Brain microvascular endothelial cell (primary cell): ENCODE measurements at regions not wholly inside any gene's neighbourhood (a gene's known extent, or its start where the extent isn't known, plus 50 kb on each side); places are given as distances from the start of the nearest gene placed in this dataset.

Experiments
- DNase-seq: peaks from one replicate; pipeline ENCODE4 v3.0.0-alpha.2; 2020
- H3K27ac ChIP-seq: fragments of 250-450 bp; sonication (Bioruptor Pico); 2 replicates; pipeline ENCODE4 v1.5.1; 2020; ENCODE audit warnings: mild to moderate bottlenecking, moderate library complexity
- H3K27me3 ChIP-seq: fragments of 250-450 bp; sonication (Bioruptor Pico); replicated peaks from 2 replicates; pipeline ENCODE4 v1.5.1; 2020; ENCODE audit warnings: mild to moderate bottlenecking
- H3K36me3 ChIP-seq: fragments of 250-450 bp; sonication (Bioruptor Pico); replicated peaks from 2 replicates; pipeline ENCODE4 v1.5.1; 2020; ENCODE audit warnings: mild to moderate bottlenecking
- H3K4me3 ChIP-seq: 2 replicates; pipeline ENCODE4 v1.5.1; 2011; ENCODE audit warnings: low read depth, mild to moderate bottlenecking, control low read depth, low read length, moderate library complexity
- in situ Hi-C: cut with HindIII; loops from 2 replicates; pipeline ENCODE4 v1.10.0; 2017; ENCODE audit warnings: low sequenced_read_pairs, low pct_ligation_motif_present
- TF ChIP-seq, protein P1 (sequence below): IDR thresholded peaks from 2 replicates; pipeline ENCODE4 v1.5.1; 2011; ENCODE audit warnings: low read depth, mild to moderate bottlenecking, moderate library complexity, low read length, control low read depth, inconsistent platforms; ENCODE audit errors: missing control alignments

DNA sequence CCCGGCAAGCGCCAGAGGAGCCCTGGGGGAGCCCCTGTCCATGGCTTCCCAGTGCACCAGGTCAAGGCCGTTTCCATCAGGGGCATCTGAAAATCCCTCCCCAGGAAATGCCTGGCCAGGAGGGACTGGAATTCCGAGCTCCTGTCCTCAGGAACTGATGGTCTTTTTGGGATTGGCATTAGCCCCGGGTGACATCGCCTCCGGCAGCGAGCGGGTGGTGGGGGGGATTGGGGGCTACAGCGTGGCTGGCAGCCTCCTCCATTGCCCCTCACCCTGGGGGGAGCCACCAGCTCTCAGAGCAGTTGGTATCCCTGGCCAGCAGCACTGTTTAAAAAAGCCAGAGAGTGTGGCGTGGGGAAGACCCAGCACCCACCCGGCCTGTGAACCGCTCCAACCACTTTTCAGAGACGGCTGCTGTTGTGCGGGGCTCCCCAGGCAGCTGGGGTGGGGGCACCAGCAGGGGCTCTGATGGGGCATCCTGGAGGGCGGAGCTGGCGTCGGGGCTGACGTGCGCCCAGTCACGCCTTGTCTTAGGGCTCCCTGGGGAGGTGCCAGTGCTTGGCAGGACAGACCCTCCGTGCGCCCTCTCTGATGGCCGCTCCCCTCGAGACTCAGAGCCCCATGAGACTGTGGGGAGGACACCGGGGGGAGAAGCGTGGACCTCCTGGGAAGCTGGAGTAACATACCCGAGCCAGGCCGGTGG lies 62.9 kb upstream of the TTC34 start:
- H3K4me3 ChIP-seq: no peak overlapping the region
- H3K27ac ChIP-seq: no peak overlapping the region
- H3K27me3 ChIP-seq: no peaks in the 10 kb centered on the region
- no peaks in the 10 kb centered on the region for H3K36me3 ChIP-seq
- TF ChIP-seq, protein P1, sequence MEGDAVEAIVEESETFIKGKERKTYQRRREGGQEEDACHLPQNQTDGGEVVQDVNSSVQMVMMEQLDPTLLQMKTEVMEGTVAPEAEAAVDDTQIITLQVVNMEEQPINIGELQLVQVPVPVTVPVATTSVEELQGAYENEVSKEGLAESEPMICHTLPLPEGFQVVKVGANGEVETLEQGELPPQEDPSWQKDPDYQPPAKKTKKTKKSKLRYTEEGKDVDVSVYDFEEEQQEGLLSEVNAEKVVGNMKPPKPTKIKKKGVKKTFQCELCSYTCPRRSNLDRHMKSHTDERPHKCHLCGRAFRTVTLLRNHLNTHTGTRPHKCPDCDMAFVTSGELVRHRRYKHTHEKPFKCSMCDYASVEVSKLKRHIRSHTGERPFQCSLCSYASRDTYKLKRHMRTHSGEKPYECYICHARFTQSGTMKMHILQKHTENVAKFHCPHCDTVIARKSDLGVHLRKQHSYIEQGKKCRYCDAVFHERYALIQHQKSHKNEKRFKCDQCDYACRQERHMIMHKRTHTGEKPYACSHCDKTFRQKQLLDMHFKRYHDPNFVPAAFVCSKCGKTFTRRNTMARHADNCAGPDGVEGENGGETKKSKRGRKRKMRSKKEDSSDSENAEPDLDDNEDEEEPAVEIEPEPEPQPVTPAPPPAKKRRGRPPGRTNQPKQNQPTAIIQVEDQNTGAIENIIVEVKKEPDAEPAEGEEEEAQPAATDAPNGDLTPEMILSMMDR: no peak
- in situ Hi-C loops: no loop called here
- no peak for DNase-seq

DNA sequence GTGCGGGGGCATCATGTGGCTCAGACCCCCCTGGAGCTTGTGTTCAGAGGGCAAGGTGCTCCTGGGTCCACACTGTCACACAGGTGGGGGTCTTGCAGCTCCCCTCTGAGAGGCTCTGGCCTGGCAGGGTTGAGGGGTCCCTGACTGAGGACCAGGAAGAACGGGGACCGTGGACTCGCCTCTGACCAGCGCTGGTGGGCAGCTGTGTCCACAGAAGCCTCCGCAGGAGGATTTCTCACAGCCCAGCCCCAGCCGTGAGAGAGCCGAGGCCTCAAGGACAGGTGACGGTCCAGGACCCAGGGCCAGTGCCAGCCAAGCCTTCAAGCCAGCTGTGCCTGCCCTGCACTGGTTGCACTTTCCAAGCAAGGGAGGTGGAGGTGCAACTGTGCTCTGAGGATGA lies 63.5 kb upstream of the TTC34 start:
- DNase-seq: no peak
- H3K27ac ChIP-seq: no peak overlapping the region
- no peaks in the 10 kb centered on the region for H3K36me3 ChIP-seq
- no peak overlapping the region for H3K4me3 ChIP-seq
- TF ChIP-seq, protein P1: no peak
- no peaks in the 10 kb centered on the region for H3K27me3 ChIP-seq
- in situ Hi-C loops: no loop called here

DNA sequence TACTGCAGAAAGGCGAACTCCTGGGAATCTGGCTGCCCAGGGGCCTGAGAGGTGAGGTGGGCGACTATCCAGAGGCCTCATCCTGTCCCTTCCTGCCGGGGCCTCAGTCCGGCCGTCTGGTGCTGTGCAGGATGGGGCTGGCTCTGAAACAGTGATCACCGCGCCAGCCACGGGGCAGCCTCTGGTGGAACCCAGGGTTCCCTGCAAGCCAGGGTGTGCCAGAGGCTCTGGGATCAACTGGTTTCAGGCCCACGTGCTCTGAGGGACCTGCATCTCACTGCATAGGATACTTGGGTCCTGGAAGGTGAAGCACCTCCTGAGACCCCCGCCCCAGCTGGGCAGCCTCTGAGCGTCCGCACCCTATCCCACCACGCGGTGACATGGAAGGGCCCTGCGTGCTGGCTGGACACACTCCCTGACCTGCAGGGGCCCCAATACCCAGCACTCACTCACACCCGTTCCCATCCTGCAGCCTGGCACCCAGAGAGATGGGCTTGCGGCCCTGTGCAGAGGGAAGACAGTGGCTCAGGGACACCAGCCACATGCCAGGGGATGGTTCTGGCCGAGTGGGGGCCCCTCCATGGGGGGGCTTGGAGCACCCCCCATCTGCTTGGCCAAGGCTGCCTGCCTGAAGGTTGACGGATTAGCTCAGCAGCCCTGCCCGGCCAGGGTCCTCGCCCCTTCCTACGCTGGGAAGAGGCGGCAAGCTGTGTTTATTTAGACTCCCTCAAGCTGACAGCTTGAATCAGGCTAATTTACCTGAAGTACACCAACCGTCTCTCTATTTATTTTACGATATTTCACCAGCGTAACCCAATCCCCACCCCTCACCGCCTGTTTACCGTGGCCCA lies 64.3 kb upstream of the TTC34 start:
- no peak overlapping the region for H3K27ac ChIP-seq
- no peak overlapping the region for H3K4me3 ChIP-seq
- no peak for DNase-seq
- no peaks in the 10 kb centered on the region for H3K36me3 ChIP-seq
- H3K27me3 ChIP-seq: no peaks in the 10 kb centered on the region
- TF ChIP-seq, protein P1: no peak
- in situ Hi-C loops: no loop called here

DNA sequence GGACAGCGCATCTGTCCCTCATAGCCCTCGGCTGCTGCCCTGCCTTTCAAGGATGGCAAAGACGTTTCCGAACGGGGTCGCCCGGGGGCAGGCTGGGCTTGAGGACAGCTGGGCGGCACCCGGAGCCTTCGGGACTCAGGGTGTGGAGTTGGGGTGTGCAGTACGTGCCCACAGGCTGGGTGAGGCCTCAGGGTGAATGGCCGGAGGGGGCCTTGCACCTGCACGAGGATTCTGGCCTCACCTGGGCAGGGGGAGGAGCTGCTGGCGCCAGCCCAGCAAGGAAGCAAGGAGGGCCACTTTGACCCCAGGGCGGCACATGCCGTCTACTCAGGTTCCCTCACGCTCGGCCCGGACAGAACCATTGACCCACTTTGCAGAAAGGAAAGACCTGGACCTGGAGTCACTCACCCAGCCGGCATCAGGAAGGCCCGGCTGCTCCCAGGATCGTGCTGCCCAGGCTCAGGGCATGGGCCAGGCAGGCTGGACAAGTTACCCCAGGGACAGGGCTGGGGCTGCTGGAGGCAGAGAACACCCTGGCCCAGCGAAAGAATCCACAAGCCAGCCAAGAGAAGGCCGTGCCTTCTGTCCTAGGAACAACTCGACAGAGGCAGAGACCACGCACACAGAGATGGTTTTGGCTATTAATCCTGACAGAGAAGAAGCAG lies 65.1 kb upstream of the TTC34 start:
- in situ Hi-C loops: no loop called here
- no peak overlapping the region for H3K4me3 ChIP-seq
- TF ChIP-seq, protein P1: no peak
- H3K27ac ChIP-seq: no peak overlapping the region
- H3K36me3 ChIP-seq: no peaks in the 10 kb centered on the region
- no peaks in the 10 kb centered on the region for H3K27me3 ChIP-seq
- DNase-seq: no peak

DNA sequence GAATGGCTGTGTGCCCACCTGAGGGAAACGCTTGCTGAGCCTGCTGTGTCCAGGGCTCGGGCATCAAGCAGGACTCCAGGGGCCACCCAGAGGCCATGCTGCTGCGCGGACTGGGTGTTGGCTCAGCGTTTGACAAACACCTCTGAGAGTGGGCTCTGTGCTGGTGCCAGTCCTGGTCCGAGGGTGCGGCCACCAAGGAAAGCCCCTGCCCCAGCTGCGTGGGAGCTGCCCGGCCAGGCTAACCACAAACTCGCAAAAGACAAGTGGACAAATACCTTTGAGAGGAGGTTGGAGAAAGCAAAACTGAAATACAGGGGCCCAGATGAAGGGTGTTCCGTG lies 65.6 kb upstream of the TTC34 start:
- Histone ChIP-seq H3K27me3 (no peaks in the 10 kb centered on the region), H3K4me3 (no peak overlapping the region), H3K27ac (no peak overlapping the region), H3K36me3 (no peaks in the 10 kb centered on the region)
- no peak for DNase-seq
- in situ Hi-C loops: no loop called here
- TF ChIP-seq, protein P1: no peak
